HG02884 (cell line): ENCODE measurements at regions not wholly inside any gene's neighbourhood (a gene's known extent, or its start where the extent isn't known, plus 50 kb on each side); places are given as distances from the start of the nearest gene placed in this dataset.
"Not testable (repeated sequence)": the region's sequence is repeated elsewhere in the genome, so short reads cannot be mapped to it uniquely, and the experiment has no call there.

Source experiments
- ATAC-seq: cut with Tn5 transposase; IDR thresholded peaks from one replicate; pipeline ENCODE4 v1.9.1; 2021; ENCODE audit warnings: mild to moderate bottlenecking, moderate library complexity; ENCODE audit not compliant: unreplicated experiment

GRCh38 chr18:47729356-47729755 lies 201.1 kb downstream of the SMAD2 start:
- ATAC-seq, result no peak

GRCh38 chr18:47728921-47729320 lies 201.5 kb downstream of the SMAD2 start:
- ATAC-seq, result no peak

- ATAC-seq, result no peak
Measured at GRCh38 chr18:47727409-47727808, 203.1 kb downstream of the SMAD2 start.

- no peak for ATAC-seq
Measured at GRCh38 chr18:47726550-47726949, 203.9 kb downstream of the SMAD2 start.

- ATAC-seq, result no peak
Measured at GRCh38 chr18:47725656-47726055, 204.8 kb downstream of the SMAD2 start.

GRCh38 chr18:47724186-47724975 lies 206.1 kb downstream of the SMAD2 start:
- ATAC-seq, result no peak

GRCh38 chr18:47721876-47722275 lies 208.6 kb downstream of the SMAD2 start:
- no peak for ATAC-seq

- ATAC-seq, result no peak
Measured at GRCh38 chr18:47720741-47721140, 209.7 kb downstream of the SMAD2 start.

- ATAC-seq, result no peak
Measured at GRCh38 chr18:47719096-47719780, 211.2 kb downstream of the SMAD2 start.

GRCh38 chr18:47718646-47719045 lies 211.8 kb downstream of the SMAD2 start:
- no peak for ATAC-seq

GRCh38 chr18:47717257-47717656 lies 213.2 kb downstream of the SMAD2 start:
- no peak for ATAC-seq

- no peak for ATAC-seq
Measured at GRCh38 chr18:47716632-47717185, 213.8 kb downstream of the SMAD2 start.

- ATAC-seq, result no peak
Measured at GRCh38 chr18:47710451-47710850, 220.0 kb downstream of the SMAD2 start.

GRCh38 chr18:47709556-47709955 lies 220.9 kb downstream of the SMAD2 start:
- no peak for ATAC-seq

GRCh38 chr18:47708206-47708605 lies 222.3 kb downstream of the SMAD2 start:
- ATAC-seq, result no peak

GRCh38 chr18:47701134-47701533 lies 229.3 kb downstream of the SMAD2 start:
- ATAC-seq, result no peak

- no peak for ATAC-seq
Measured at GRCh38 chr18:47696870-47697269, 233.6 kb downstream of the SMAD2 start.

- ATAC-seq, result no peak
Measured at GRCh38 chr18:47691611-47692010, 238.8 kb downstream of the SMAD2 start.

- not testable (repeated sequence) for ATAC-seq
Measured at GRCh38 chr18:47690778-47691177, 239.7 kb downstream of the SMAD2 start.

- ATAC-seq, result no peak
Measured at GRCh38 chr18:47689371-47689770, 241.1 kb downstream of the SMAD2 start.

GRCh38 chr18:47686806-47687205 lies 243.7 kb downstream of the SMAD2 start:
- ATAC-seq, result no peak

- no peak for ATAC-seq
Measured at GRCh38 chr18:47683774-47684173, 246.7 kb downstream of the SMAD2 start.
